ENCODE measurements at regions not wholly inside any gene's neighbourhood (a gene's known extent, or its start where the extent isn't known, plus 50 kb on each side); places are given as distances from the start of the nearest gene placed in this dataset.

DNA sequence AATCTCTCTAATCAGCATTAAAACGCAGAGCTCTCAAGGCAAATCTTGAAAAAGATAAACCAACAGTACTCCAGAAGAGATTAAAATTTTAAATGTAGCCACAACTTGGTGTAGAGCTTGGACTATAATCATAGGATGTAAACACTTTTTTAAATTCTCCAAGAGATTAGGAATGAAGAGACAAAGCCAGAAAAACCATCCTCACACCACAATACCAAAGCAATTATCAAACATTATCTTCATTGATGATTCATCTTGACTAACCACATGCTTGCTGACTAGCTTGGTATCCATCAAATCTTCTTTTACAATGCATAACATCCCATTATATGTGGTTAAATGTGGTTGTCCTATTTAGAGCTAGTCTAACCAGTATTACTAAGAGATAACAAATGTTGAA is 815.1 kb downstream of the TLE1 start:
- H3K27ac ChIP-seq (ENCODE audit: low read length), result no peak overlapping the region
- intact Hi-C loops (cut with micrococcal nuclease; ENCODE audit: unreplicated experiment), result no loop called here
- POLR2A ChIA-PET, result no interaction called here
- H3K4me3 ChIP-seq (ENCODE audit: low read depth in 2 of 2, low read length in 2 of 2), result no peak overlapping the region
- no peaks in the 10 kb centered on the region for H3K9me3 ChIP-seq (ENCODE audit: control insufficient read depth, insufficient read depth, low read depth, low read length)
- in situ Hi-C loops (cut with HindIII; ENCODE audit: low pct_unique_long_range_greater_than_20kb, low sequenced_read_pairs), result no loop called here
- TF ChIP-seq, protein P1, sequence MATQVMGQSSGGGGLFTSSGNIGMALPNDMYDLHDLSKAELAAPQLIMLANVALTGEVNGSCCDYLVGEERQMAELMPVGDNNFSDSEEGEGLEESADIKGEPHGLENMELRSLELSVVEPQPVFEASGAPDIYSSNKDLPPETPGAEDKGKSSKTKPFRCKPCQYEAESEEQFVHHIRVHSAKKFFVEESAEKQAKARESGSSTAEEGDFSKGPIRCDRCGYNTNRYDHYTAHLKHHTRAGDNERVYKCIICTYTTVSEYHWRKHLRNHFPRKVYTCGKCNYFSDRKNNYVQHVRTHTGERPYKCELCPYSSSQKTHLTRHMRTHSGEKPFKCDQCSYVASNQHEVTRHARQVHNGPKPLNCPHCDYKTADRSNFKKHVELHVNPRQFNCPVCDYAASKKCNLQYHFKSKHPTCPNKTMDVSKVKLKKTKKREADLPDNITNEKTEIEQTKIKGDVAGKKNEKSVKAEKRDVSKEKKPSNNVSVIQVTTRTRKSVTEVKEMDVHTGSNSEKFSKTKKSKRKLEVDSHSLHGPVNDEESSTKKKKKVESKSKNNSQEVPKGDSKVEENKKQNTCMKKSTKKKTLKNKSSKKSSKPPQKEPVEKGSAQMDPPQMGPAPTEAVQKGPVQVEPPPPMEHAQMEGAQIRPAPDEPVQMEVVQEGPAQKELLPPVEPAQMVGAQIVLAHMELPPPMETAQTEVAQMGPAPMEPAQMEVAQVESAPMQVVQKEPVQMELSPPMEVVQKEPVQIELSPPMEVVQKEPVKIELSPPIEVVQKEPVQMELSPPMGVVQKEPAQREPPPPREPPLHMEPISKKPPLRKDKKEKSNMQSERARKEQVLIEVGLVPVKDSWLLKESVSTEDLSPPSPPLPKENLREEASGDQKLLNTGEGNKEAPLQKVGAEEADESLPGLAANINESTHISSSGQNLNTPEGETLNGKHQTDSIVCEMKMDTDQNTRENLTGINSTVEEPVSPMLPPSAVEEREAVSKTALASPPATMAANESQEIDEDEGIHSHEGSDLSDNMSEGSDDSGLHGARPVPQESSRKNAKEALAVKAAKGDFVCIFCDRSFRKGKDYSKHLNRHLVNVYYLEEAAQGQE (IDR thresholded peaks at IDR 0.05; ENCODE audit: insufficient read depth in 1 of 2, low read depth in 2 of 2, low read length in 1 of 2), result no peak
- no peak for TF ChIP-seq TCF7L2 (IDR thresholded peaks at IDR 0.05; ENCODE audit: low read depth, low read length)
- no peak for TF ChIP-seq SIN3A (IDR thresholded peaks at IDR 0.05; ENCODE audit: borderline replicate concordance, insufficient read depth, low read depth, low read length)
- TF ChIP-seq, protein P2, sequence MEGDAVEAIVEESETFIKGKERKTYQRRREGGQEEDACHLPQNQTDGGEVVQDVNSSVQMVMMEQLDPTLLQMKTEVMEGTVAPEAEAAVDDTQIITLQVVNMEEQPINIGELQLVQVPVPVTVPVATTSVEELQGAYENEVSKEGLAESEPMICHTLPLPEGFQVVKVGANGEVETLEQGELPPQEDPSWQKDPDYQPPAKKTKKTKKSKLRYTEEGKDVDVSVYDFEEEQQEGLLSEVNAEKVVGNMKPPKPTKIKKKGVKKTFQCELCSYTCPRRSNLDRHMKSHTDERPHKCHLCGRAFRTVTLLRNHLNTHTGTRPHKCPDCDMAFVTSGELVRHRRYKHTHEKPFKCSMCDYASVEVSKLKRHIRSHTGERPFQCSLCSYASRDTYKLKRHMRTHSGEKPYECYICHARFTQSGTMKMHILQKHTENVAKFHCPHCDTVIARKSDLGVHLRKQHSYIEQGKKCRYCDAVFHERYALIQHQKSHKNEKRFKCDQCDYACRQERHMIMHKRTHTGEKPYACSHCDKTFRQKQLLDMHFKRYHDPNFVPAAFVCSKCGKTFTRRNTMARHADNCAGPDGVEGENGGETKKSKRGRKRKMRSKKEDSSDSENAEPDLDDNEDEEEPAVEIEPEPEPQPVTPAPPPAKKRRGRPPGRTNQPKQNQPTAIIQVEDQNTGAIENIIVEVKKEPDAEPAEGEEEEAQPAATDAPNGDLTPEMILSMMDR (IDR thresholded peaks at IDR 0.05), result no peak
- TF ChIP-seq POLR2AphosphoS5 (IDR thresholded peaks at IDR 0.05; ENCODE audit: low read depth, low read length), result no peak
- ATAC-seq (no peak), DNase-seq (ENCODE audit: low read depth, low spot score) (no peak)
- H3K27me3 ChIP-seq (ENCODE audit: control insufficient read depth, insufficient read depth, low read length), result no peaks in the 10 kb centered on the region
- CTCF ChIA-PET, result no interaction called here
- no peaks in the 10 kb centered on the region for H3K4me1 ChIP-seq (ENCODE audit: control insufficient read depth, insufficient read depth, low read length)
- H3K36me3 ChIP-seq (ENCODE audit: control insufficient read depth, insufficient read depth, low read length), result no peaks in the 10 kb centered on the region
- BruUV-seq (replicated peaks), result no TSS peak

DNA sequence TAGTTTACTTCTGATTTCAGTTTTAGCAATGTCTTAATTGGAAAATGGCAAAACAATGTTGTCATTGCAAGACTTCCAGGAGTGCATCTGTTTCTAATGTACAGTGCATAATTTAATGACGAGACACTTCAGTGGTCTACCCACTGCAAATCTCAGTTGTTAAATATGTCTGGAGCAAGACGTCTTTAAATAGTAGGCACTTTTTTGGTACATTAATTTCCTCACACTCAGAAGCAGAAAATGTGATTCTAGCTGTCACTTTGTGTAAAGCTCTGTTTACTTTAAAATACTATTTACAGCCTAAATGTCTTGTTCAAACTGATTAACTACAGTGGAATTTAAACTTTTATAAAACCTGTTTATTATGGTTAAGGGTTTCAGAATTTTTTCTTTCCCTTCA is 815.5 kb downstream of the TLE1 start:
- no peak for DNase-seq (ENCODE audit: low read depth, low spot score)
- intact Hi-C loops (cut with micrococcal nuclease; ENCODE audit: unreplicated experiment) (no loop called here), in situ Hi-C loops (cut with HindIII; ENCODE audit: low pct_unique_long_range_greater_than_20kb, low sequenced_read_pairs) (no loop called here)
- POLR2A ChIA-PET, result no interaction called here
- H3K27me3 ChIP-seq (ENCODE audit: control insufficient read depth, insufficient read depth, low read length), result no peaks in the 10 kb centered on the region
- CTCF ChIA-PET, result no interaction called here
- no TSS peak for BruUV-seq (replicated peaks)
- H3K4me1 ChIP-seq (ENCODE audit: control insufficient read depth, insufficient read depth, low read length), result no peaks in the 10 kb centered on the region
- H3K27ac ChIP-seq (ENCODE audit: low read length), result no peak overlapping the region
- no peaks in the 10 kb centered on the region for H3K36me3 ChIP-seq (ENCODE audit: control insufficient read depth, insufficient read depth, low read length)
- H3K4me3 ChIP-seq (ENCODE audit: low read depth in 2 of 2, low read length in 2 of 2), result no peak overlapping the region
- H3K9me3 ChIP-seq (ENCODE audit: control insufficient read depth, insufficient read depth, low read depth, low read length), result no peaks in the 10 kb centered on the region
- TF ChIP-seq, protein P1 (IDR thresholded peaks at IDR 0.05; ENCODE audit: insufficient read depth in 1 of 2, low read depth in 2 of 2, low read length in 1 of 2), result no peak
- no peak for TF ChIP-seq SIN3A (IDR thresholded peaks at IDR 0.05; ENCODE audit: borderline replicate concordance, insufficient read depth, low read depth, low read length)
- no peak for TF ChIP-seq TCF7L2 (IDR thresholded peaks at IDR 0.05; ENCODE audit: low read depth, low read length)
- no peak for TF ChIP-seq POLR2AphosphoS5 (IDR thresholded peaks at IDR 0.05; ENCODE audit: low read depth, low read length)
- no peak for ATAC-seq

Data from Panc1 (cell line).